ENCODE measurements at regions not wholly inside any gene's neighbourhood (a gene's known extent, or its start where the extent isn't known, plus 50 kb on each side); places are given as distances from the start of the nearest gene placed in this dataset.

GRCh38 chr13:86038490-86038889 lies 239.3 kb upstream of the SLITRK6 start:
- Histone ChIP-seq H3K27ac (ENCODE audit: extremely low read depth, low read depth, low read length) (no peak overlapping the region), H3K4me3 (ENCODE audit: low read depth, low read length) (no peak overlapping the region), H3K4me1 (ENCODE audit: control insufficient read depth, insufficient read depth, low read length) (no peaks in the 10 kb centered on the region), H3K9me3 (ENCODE audit: control insufficient read depth, insufficient read depth, low read depth, low read length) (no peaks in the 10 kb centered on the region), H3K36me3 (ENCODE audit: control insufficient read depth in 2 of 2, insufficient read depth in 1 of 2, low read length in 2 of 2) (no peaks in the 10 kb centered on the region)
- CTCF ChIA-PET: no interaction called here
- POLR2A ChIA-PET: no interaction called here
- TF ChIP-seq KLF8 (tag by site-specific recombination; IDR thresholded peaks at IDR 0.05) (no peak), GFI1B (tag by site-specific recombination; IDR thresholded peaks at IDR 0.05) (no peak), ZNF10 (tag by site-specific recombination; IDR thresholded peaks at IDR 0.05) (no peak), KLF16 (tag by site-specific recombination; IDR thresholded peaks at IDR 0.05) (no peak), SCRT1 (tag by site-specific recombination; IDR thresholded peaks at IDR 0.05; ENCODE audit: borderline replicate concordance) (no peak), BCL11A (tag by site-specific recombination; IDR thresholded peaks at IDR 0.05; ENCODE audit: low read depth) (no peak), OSR2 (tag by site-specific recombination; IDR thresholded peaks at IDR 0.05) (no peak), ZNF132 (tag by site-specific recombination; IDR thresholded peaks at IDR 0.05; ENCODE audit: borderline replicate concordance) (no peak), ZNF311 (tag by site-specific recombination; IDR thresholded peaks at IDR 0.05; ENCODE audit: borderline replicate concordance) (no peak), ZSCAN4 (tag by site-specific recombination; IDR thresholded peaks at IDR 0.05) (no peak)

- no peak overlapping the region for H3K27ac ChIP-seq (ENCODE audit: extremely low read depth, low read depth, low read length)
- H3K4me1 ChIP-seq (ENCODE audit: control insufficient read depth, insufficient read depth, low read length): no peaks in the 10 kb centered on the region
- no peaks in the 10 kb centered on the region for H3K9me3 ChIP-seq (ENCODE audit: control insufficient read depth, insufficient read depth, low read depth, low read length)
- no peak overlapping the region for H3K4me3 ChIP-seq (ENCODE audit: low read depth, low read length)
- ChIA-PET POLR2A (no interaction called here), CTCF (no interaction called here)
- H3K36me3 ChIP-seq (ENCODE audit: control insufficient read depth in 2 of 2, insufficient read depth in 1 of 2, low read length in 2 of 2): no peaks in the 10 kb centered on the region
- no peak for TF ChIP-seq ZNF175 (tag by site-specific recombination; IDR thresholded peaks at IDR 0.05)
- peak; percentile 44 for TF ChIP-seq SETDB1 (IDR thresholded peaks at IDR 0.05; ENCODE audit: insufficient read length, low read length)
Measured at GRCh38 chr13:86020351-86021002, 221.3 kb upstream of the SLITRK6 start.

GRCh38 chr13:86006317-86006716 lies 207.1 kb upstream of the SLITRK6 start:
- ChIA-PET POLR2A (no interaction called here), CTCF (no interaction called here)
- Histone ChIP-seq H3K9me3 (ENCODE audit: control insufficient read depth, insufficient read depth, low read depth, low read length) (no peaks in the 10 kb centered on the region), H3K36me3 (ENCODE audit: control insufficient read depth in 2 of 2, insufficient read depth in 1 of 2, low read length in 2 of 2) (no peaks in the 10 kb centered on the region), H3K4me1 (ENCODE audit: control insufficient read depth, insufficient read depth, low read length) (no peaks in the 10 kb centered on the region), H3K4me3 (ENCODE audit: low read depth, low read length) (no peak overlapping the region), H3K27ac (ENCODE audit: extremely low read depth, low read depth, low read length) (no peak overlapping the region)
- TF ChIP-seq BCL6B (tag by site-specific recombination; IDR thresholded peaks at IDR 0.05) (no peak), PATZ1 (tag by site-specific recombination; IDR thresholded peaks at IDR 0.05) (no peak), AEBP2 (tag by site-specific recombination; IDR thresholded peaks at IDR 0.05; ENCODE audit: borderline replicate concordance) (no peak), ZFHX2 (tag by site-specific recombination; conservative IDR thresholded peaks at IDR 0.05) (no peak), SETDB1 (IDR thresholded peaks at IDR 0.05; ENCODE audit: insufficient read length, low read length) (no peak), ZNF292 (tag by site-specific recombination; IDR thresholded peaks at IDR 0.05; ENCODE audit: borderline replicate concordance, low read depth) (no peak), ZNF138 (tag by site-specific recombination; IDR thresholded peaks at IDR 0.05; ENCODE audit: borderline replicate concordance) (no peak)
